HCT116 (cell line): ENCODE measurements at regions not wholly inside any gene's neighbourhood (a gene's known extent, or its start where the extent isn't known, plus 50 kb on each side); places are given as distances from the start of the nearest gene placed in this dataset.

Experiments used
- ATAC-seq: fragments of 200-7000 bp; cut with Tn5 transposase; 2 replicates; pipeline ENCODE4 v1.9.1; 2020; ENCODE audit warnings: mild to moderate bottlenecking, moderate library complexity
- BruUV-seq: library from RNA; stranded (reverse); fragments of 400-500 nt; replicated peaks from 2 replicates; lab custom pipeline; 2021; lab: Mats Ljungman, UMichigan
- CTCF ChIA-PET: fragments of 300-600 bp; sonication (Branson Sonifier 250); formaldehyde crosslinking; loops from one replicate; lab custom pipeline; 2021; ENCODE audit warnings: antibody characterized with exemption; lab: Charles Lee
- POLR2A ChIA-PET: fragments of 300-600, 350-600 bp; sonication (Branson Sonifier 250); formaldehyde crosslinking; loops from one replicate; lab custom pipeline; 2021; ENCODE audit warnings: antibody characterized with exemption; lab: Charles Lee
- RAD21 ChIA-PET, 2 experiments: fragments of 300-600 bp; sonication (Branson Sonifier 250); formaldehyde crosslinking; loops; one replicate each; lab custom pipeline; 2023; ENCODE audit warnings: low total read pairs in 2 of 2; ENCODE audit not compliant: uncharacterized antibody in 2 of 2, unreplicated experiment in 2 of 2, low non-redundant PET in 1 of 2; lab: Charles Lee
- DNase-seq: peaks from one replicate; pipeline ENCODE4 v3.0.0-alpha.2; 2010; ENCODE audit warnings: low read depth, low spot score
- H2AFZ ChIP-seq: fragments of 200-600 bp; shearing (Covaris generic), sonication (generic); 2 replicates; pipeline ENCODE4 v1.6.1; 2017; ENCODE audit warnings: low read depth, mixed run types, mixed read lengths, antibody characterized with exemption, low read length; ENCODE audit not compliant: poor library complexity, severe bottlenecking
- H3K27ac ChIP-seq: 2 replicates; pipeline ENCODE4 v1.5.1; 2012; ENCODE audit warnings: low read depth, low read length
- H3K27me3 ChIP-seq: fragments of 200-600 bp; sonication (generic); 2 replicates; pipeline ENCODE4 v1.6.1; 2016; ENCODE audit warnings: mixed run types, low read length, mixed read lengths; ENCODE audit not compliant: insufficient read depth
- H3K36me3 ChIP-seq, 2 experiments: fragments of 200-500 bp in 1 of 2; fragments of 200-600 bp in 1 of 2; sonication (Bioruptor generic) in 1 of 2; sonication (generic) in 1 of 2; 2 replicates each; pipeline versions ENCODE4 v1.5.1 to v1.6.1; 2014 to 2016; ENCODE audit warnings: low read length in 2 of 2, inconsistent platforms in 1 of 2, mixed read lengths in 1 of 2, mixed run types in 1 of 2; ENCODE audit not compliant: insufficient read depth in 2 of 2, control insufficient read depth in 1 of 2
- H3K4me1 ChIP-seq, 2 experiments: fragments of 200-600 bp in 1 of 2; sonication (generic) in 1 of 2; 2 replicates each; pipeline versions ENCODE4 v1.5.1 to v1.6.1; 2012 to 2017; ENCODE audit warnings: low read length in 2 of 2, inconsistent platforms in 1 of 2, mild to moderate bottlenecking in 1 of 2, mixed read lengths in 1 of 2, mixed run types in 1 of 2, moderate library complexity in 1 of 2; ENCODE audit not compliant: insufficient read depth in 2 of 2, control insufficient read depth in 1 of 2
- H3K4me2 ChIP-seq: fragments of 200-600 bp; sonication (generic); 2 replicates; pipeline ENCODE4 v1.6.1; 2017; ENCODE audit warnings: mixed run types, low read length, mixed read lengths
- H3K4me3 ChIP-seq, 2 experiments: fragments of 200-600 bp in 1 of 2; sonication (generic) in 1 of 2; replicated peaks in 1 of 2; 2 replicates each; pipeline ENCODE4 v1.5.1; 2011 to 2016; ENCODE audit warnings: low read length in 2 of 2, control low read depth in 1 of 2, low read depth in 1 of 2, mild to moderate bottlenecking in 1 of 2, mixed read lengths in 1 of 2, mixed run types in 1 of 2
- H3K79me2 ChIP-seq: fragments of 200-600 bp; sonication (generic); 2 replicates; pipeline ENCODE4 v1.6.1; 2017; ENCODE audit warnings: mild to moderate bottlenecking, mixed run types, low read length, moderate library complexity, mixed read lengths; ENCODE audit not compliant: insufficient read depth
- H3K9ac ChIP-seq: fragments of 200-600 bp; sonication (generic); 2 replicates; pipeline ENCODE4 v1.6.1; 2016; ENCODE audit warnings: low read length, mixed read lengths
- H3K9me2 ChIP-seq: fragments of 200-600 bp; sonication (generic), shearing (Covaris generic); 2 replicates; pipeline ENCODE4 v1.6.1; 2017; ENCODE audit warnings: mixed run types, mild to moderate bottlenecking, moderate library complexity; ENCODE audit not compliant: insufficient read depth
- H3K9me3 ChIP-seq, 2 experiments: fragments of 200-500 bp in 1 of 2; fragments of 200-600 bp in 1 of 2; sonication (Bioruptor generic) in 1 of 2; sonication (generic) in 1 of 2; 2 replicates each; pipeline ENCODE4 v1.6.1; 2014 to 2017; ENCODE audit warnings: low read length in 2 of 2, mixed read lengths in 2 of 2, inconsistent platforms in 1 of 2, low read depth in 1 of 2, mild to moderate bottlenecking in 1 of 2, mixed run types in 1 of 2, moderate library complexity in 1 of 2; ENCODE audit not compliant: control insufficient read depth in 1 of 2, insufficient read depth in 1 of 2
- H4K20me1 ChIP-seq: fragments of 200-600 bp; sonication (generic), shearing (Covaris generic); 2 replicates; pipeline ENCODE4 v1.6.1; 2017; ENCODE audit warnings: mixed run types, mild to moderate bottlenecking, moderate library complexity; ENCODE audit not compliant: insufficient read depth
- EGR1 ChIP-seq: IDR thresholded peaks from 2 replicates; pipeline ENCODE4 v1.6.1; 2012; ENCODE audit warnings: low read depth
- FOSL1 ChIP-seq: IDR thresholded peaks from 2 replicates; pipeline ENCODE4 v1.6.1; 2012; ENCODE audit warnings: low read depth
- POLR2A ChIP-seq: IDR thresholded peaks from 2 replicates; pipeline ENCODE4 v1.7.0; 2011; ENCODE audit warnings: borderline replicate concordance; ENCODE audit not compliant: insufficient read depth, insufficient read length; ENCODE audit errors: extremely low read depth
- POLR2AphosphoS5 ChIP-seq: IDR thresholded peaks from 2 replicates; pipeline ENCODE4 v1.6.1; 2011; ENCODE audit warnings: mild to moderate bottlenecking, low read depth, low read length, moderate library complexity
- RAD21 ChIP-seq: IDR thresholded peaks from 2 replicates; pipeline ENCODE4 v1.6.1; 2012; ENCODE audit warnings: low read depth, mild to moderate bottlenecking
- SIN3A ChIP-seq: IDR thresholded peaks from 2 replicates; pipeline ENCODE4 v1.6.1; 2012; ENCODE audit warnings: low read depth
- SP1 ChIP-seq: IDR thresholded peaks from 2 replicates; pipeline ENCODE4 v1.6.1; 2012; ENCODE audit warnings: low read depth
- YY1 ChIP-seq: IDR thresholded peaks from 2 replicates; pipeline ENCODE4 v1.6.1; 2011; ENCODE audit warnings: low read length, low read depth, moderate library complexity, mild to moderate bottlenecking; ENCODE audit not compliant: insufficient replicate concordance; ENCODE audit errors: extremely low read depth
- ZBTB33 ChIP-seq: IDR thresholded peaks from 2 replicates; pipeline ENCODE4 v1.6.1; 2011; ENCODE audit warnings: mild to moderate bottlenecking, low read length, moderate library complexity; ENCODE audit not compliant: insufficient replicate concordance; ENCODE audit errors: extremely low read depth
- ZFX ChIP-seq: fragments of 450-650 bp; IDR thresholded peaks from 2 replicates; pipeline ENCODE4 v1.6.1; 2017
- ZNF274 ChIP-seq: fragments of 200-500 bp; sonication (Bioruptor generic); IDR thresholded peaks from 2 replicates; pipeline ENCODE4 v1.6.1; 2014; ENCODE audit warnings: mild to moderate bottlenecking, low read depth, low read length, inconsistent platforms
- intact Hi-C: fragments of 100-400 bp; cut with micrococcal nuclease; formaldehyde crosslinking; loops from 2 replicates; pipeline ENCODE4 v1.10.0; 2022

- RAD21 ChIA-PET, result no interaction called here
- TF ChIP-seq FOSL1, result no peak
- TF ChIP-seq SP1, result no peak
- TF ChIP-seq EGR1, result no peak
- TF ChIP-seq ZNF274, result no peak
- TF ChIP-seq ZFX, result no peak
- no peak for TF ChIP-seq YY1
- no peak for TF ChIP-seq ZBTB33
- TF ChIP-seq POLR2A, result no peak
- TF ChIP-seq SIN3A, result no peak
- TF ChIP-seq RAD21, result no peak
- no peak for TF ChIP-seq POLR2AphosphoS5
- TF ChIP-seq, all 23 proteins: peak for 0
- Histone ChIP-seq H2AFZ (no peak overlapping the region), H3K9me2 (no peaks in the 10 kb centered on the region), H3K4me3 (no peak overlapping the region), H3K36me3 (no peaks in the 10 kb centered on the region), H3K4me1 (no peaks in the 10 kb centered on the region), H4K20me1 (no peaks in the 10 kb centered on the region), H3K27ac (no peak overlapping the region), H3K9me3 (no peaks in the 10 kb centered on the region), H3K9ac (no peak overlapping the region), H3K4me2 (no peak overlapping the region), H3K27me3 (no peaks in the 10 kb centered on the region), H3K79me2 (no peaks in the 10 kb centered on the region)
- no TSS peak for BruUV-seq
- ATAC-seq (no peak), DNase-seq (no peak)
- ChIA-PET POLR2A (no interaction called here), CTCF (no interaction called here)
- intact Hi-C loops, result no loop called here
These were observed 121.5 kb upstream of the MAN1A1 start for GRCh38 chr6:119470893-119471542.
